PFSK-1 (cell line): ENCODE measurements at regions not wholly inside any gene's neighbourhood (a gene's known extent, or its start where the extent isn't known, plus 50 kb on each side); places are given as distances from the start of the nearest gene placed in this dataset.

Experiments
- FOXP2 ChIP-seq: optimal IDR thresholded peaks from 2 replicates; pipeline ENCODE3; 2011; ENCODE audit warnings: borderline replicate concordance, control low read depth, inconsistent platforms; ENCODE audit not compliant: insufficient read depth; ENCODE audit errors: extremely low read length, extremely low read depth
- POLR2AphosphoS5 ChIP-seq: IDR thresholded peaks from 2 replicates; pipeline ENCODE4 v1.6.1; 2012; ENCODE audit warnings: low read depth, mild to moderate bottlenecking, control low read depth, low read length, moderate library complexity
- REST ChIP-seq, 2 experiments: IDR thresholded peaks; 2 replicates each; pipeline versions ENCODE4 v1.6.1 to v1.8.0; 2011 to 2012; ENCODE audit warnings: low read depth in 2 of 2, low read length in 2 of 2, control low read depth in 1 of 2, inconsistent platforms in 1 of 2, mild to moderate bottlenecking in 1 of 2, moderate library complexity in 1 of 2; ENCODE audit not compliant: insufficient read depth in 1 of 2
- SIN3A ChIP-seq: IDR thresholded peaks from 2 replicates; pipeline ENCODE4 v1.6.1; 2012; ENCODE audit warnings: mild to moderate bottlenecking, low read length, moderate library complexity, borderline replicate concordance; ENCODE audit not compliant: insufficient read depth
- TAF1 ChIP-seq: IDR thresholded peaks from 2 replicates; pipeline ENCODE4 v1.6.1; 2012; ENCODE audit warnings: low read length, control low read depth, borderline replicate concordance; ENCODE audit not compliant: insufficient read depth

- TF ChIP-seq REST (IDR thresholded peaks at IDR 0.05; ENCODE audit: insufficient read depth in 1 of 2, low read depth in 2 of 2, low read length in 2 of 2) (no peak), POLR2AphosphoS5 (no peak), SIN3A (no peak), TAF1 (no peak), FOXP2 (no peak)
These were observed 1284.1 kb upstream of the NXPH2 start for GRCh38 chr2:140064243-140064642.
